IMR-90 (cell line): ENCODE measurements at regions not wholly inside any gene's neighbourhood (a gene's known extent, or its start where the extent isn't known, plus 50 kb on each side); places are given as distances from the start of the nearest gene placed in this dataset.

Experiments used
- ATAC-seq: fragments of 200-7000 bp; cut with Tn5 transposase; 2 replicates; pipeline ENCODE4 v1.9.1; 2020; ENCODE audit warnings: low read depth, mild to moderate bottlenecking, moderate library complexity
- BruUV-seq: library from RNA; stranded (reverse); fragments of 400-500 nt; replicated peaks from 2 replicates; lab custom pipeline; 2021; lab: Mats Ljungman, UMichigan
- CTCF ChIA-PET: fragments of 300-600 bp; formaldehyde crosslinking; extraction: SDS; loops from one replicate; lab custom pipeline; 2021; ENCODE audit warnings: antibody characterized with exemption; lab: Yijun Ruan, JAX
- POLR2A ChIA-PET: fragments of 300-600 bp; sonication (Branson Sonifier 250); formaldehyde crosslinking; loops from one replicate; lab custom pipeline; 2022; ENCODE audit warnings: antibody characterized with exemption; ENCODE audit not compliant: unreplicated experiment; lab: Charles Lee
- DNase-seq: peaks from one replicate; pipeline ENCODE4 v3.0.0; 2013
- H2AFZ ChIP-seq: replicated peaks from 2 replicates; pipeline ENCODE3; 2013; ENCODE audit warnings: low read length, mild to moderate bottlenecking; ENCODE audit not compliant: poor library complexity
- H2AK5ac ChIP-seq: 2 replicates; pipeline ENCODE4 v1.6.1; 2013; ENCODE audit warnings: low read depth, low read length, inconsistent platforms
- H2AK9ac ChIP-seq: replicated peaks from 2 replicates; pipeline ENCODE3; 2013; ENCODE audit warnings: mild to moderate bottlenecking, low read depth, low read length, moderate library complexity; ENCODE audit not compliant: poor library complexity
- H2BK120ac ChIP-seq: 2 replicates; pipeline ENCODE4 v1.6.1; 2013; ENCODE audit warnings: low read depth, low read length, inconsistent platforms
- H2BK15ac ChIP-seq: 3 replicates; pipeline ENCODE4 v1.6.1; 2013; ENCODE audit warnings: low read depth, low read length, inconsistent platforms
- H2BK20ac ChIP-seq: 2 replicates; pipeline ENCODE4 v1.6.1; 2013; ENCODE audit warnings: low read depth, mild to moderate bottlenecking, inconsistent platforms, low read length, moderate library complexity
- H2BK5ac ChIP-seq: 2 replicates; pipeline ENCODE4 v1.6.1; 2013; ENCODE audit warnings: mild to moderate bottlenecking, low read depth, low read length, inconsistent platforms; ENCODE audit not compliant: poor library complexity, severe bottlenecking
- H3K14ac ChIP-seq: replicated peaks from 2 replicates; pipeline ENCODE4 v1.6.1; 2013; ENCODE audit warnings: low read depth, low read length, inconsistent platforms
- H3K18ac ChIP-seq: 2 replicates; pipeline ENCODE4 v1.6.1; 2013; ENCODE audit warnings: low read depth, low read length, control low read depth
- H3K23ac ChIP-seq: 2 replicates; pipeline ENCODE4 v1.6.1; 2013; ENCODE audit warnings: low read depth, low read length, inconsistent platforms
- H3K27ac ChIP-seq: 2 replicates; pipeline ENCODE4 v1.5.1; 2013; ENCODE audit warnings: mild to moderate bottlenecking, control low read depth, low read length; ENCODE audit not compliant: insufficient read depth
- H3K27me3 ChIP-seq: 2 replicates; pipeline ENCODE4 v1.6.1; 2013; ENCODE audit warnings: low read length; ENCODE audit not compliant: control insufficient read depth, insufficient read depth
- H3K36me3 ChIP-seq: 2 replicates; pipeline ENCODE4 v1.6.1; 2013; ENCODE audit warnings: low read length, mixed read lengths; ENCODE audit not compliant: control insufficient read depth, insufficient read depth
- H3K4ac ChIP-seq: 2 replicates; pipeline ENCODE4 v1.6.1; 2013; ENCODE audit warnings: low read depth, low read length, inconsistent platforms
- H3K4me1 ChIP-seq: 2 replicates; pipeline ENCODE4 v1.6.1; 2013; ENCODE audit warnings: low read length, mixed read lengths; ENCODE audit not compliant: control insufficient read depth, insufficient read depth
- H3K4me2 ChIP-seq: 2 replicates; pipeline ENCODE4 v1.6.1; 2013; ENCODE audit warnings: low read depth, mild to moderate bottlenecking, control low read depth, low read length, moderate library complexity
- H3K4me3 ChIP-seq: 2 replicates; pipeline ENCODE4 v1.5.1; 2013; ENCODE audit warnings: low read depth, mild to moderate bottlenecking, control low read depth, low read length, moderate library complexity; ENCODE audit not compliant: insufficient read depth
- H3K56ac ChIP-seq: 2 replicates; pipeline ENCODE4 v1.6.1; 2013; ENCODE audit warnings: low read length, inconsistent platforms; ENCODE audit not compliant: insufficient read depth; ENCODE audit errors: extremely low read depth
- H3K79me1 ChIP-seq, 2 experiments: 2 replicates each; pipeline ENCODE4 v1.6.1; 2013; ENCODE audit warnings: low read length in 2 of 2, inconsistent platforms in 1 of 2, low read depth in 1 of 2
- H3K9ac ChIP-seq: 2 replicates; pipeline ENCODE4 v1.6.1; 2013; ENCODE audit warnings: low read depth, low read length, control low read depth
- H3K9me1 ChIP-seq: 2 replicates; pipeline ENCODE4 v1.6.1; 2013; ENCODE audit warnings: low read length, inconsistent platforms; ENCODE audit not compliant: insufficient read depth
- H3K9me3 ChIP-seq: 2 replicates; pipeline ENCODE4 v1.6.1; 2013; ENCODE audit warnings: low read length; ENCODE audit not compliant: control insufficient read depth, insufficient read depth
- H4K20me1 ChIP-seq: 2 replicates; pipeline ENCODE4 v1.6.1; 2013; ENCODE audit warnings: low read length, inconsistent platforms; ENCODE audit not compliant: insufficient read depth
- H4K5ac ChIP-seq: 2 replicates; pipeline ENCODE4 v1.6.1; 2013; ENCODE audit warnings: mild to moderate bottlenecking, low read depth, low read length, control low read depth
- H4K8ac ChIP-seq, 2 experiments: 2 replicates each; pipeline ENCODE4 v1.6.1; 2013; ENCODE audit warnings: low read depth in 2 of 2, low read length in 2 of 2, control low read depth in 1 of 2, inconsistent platforms in 1 of 2
- H4K91ac ChIP-seq: 2 replicates; pipeline ENCODE4 v1.6.1; 2013; ENCODE audit warnings: low read depth, low read length, inconsistent platforms; ENCODE audit not compliant: insufficient read depth
- BHLHE40 ChIP-seq: fragments of 150-350 bp; IDR thresholded peaks from 2 replicates; pipeline ENCODE4 v1.6.1; 2016; ENCODE audit warnings: mild to moderate bottlenecking, low read depth, low read length
- MAZ ChIP-seq: IDR thresholded peaks from 2 replicates; pipeline ENCODE4 v1.6.1; 2012; ENCODE audit warnings: low read depth, mild to moderate bottlenecking, low read length, improper control_type of control experiment, moderate library complexity, borderline replicate concordance
- MXI1 ChIP-seq: IDR thresholded peaks from 2 replicates; pipeline ENCODE4 v1.6.1; 2012; ENCODE audit warnings: low read depth, mild to moderate bottlenecking, low read length, moderate library complexity, borderline replicate concordance
- NFE2L2 ChIP-seq: fragments of 150-350 bp; IDR thresholded peaks from 2 replicates; pipeline ENCODE4 v1.6.1; 2016; ENCODE audit warnings: low read depth, mild to moderate bottlenecking, low read length
- POLR2A ChIP-seq: IDR thresholded peaks from 2 replicates; pipeline ENCODE4 v1.6.1; 2012; ENCODE audit warnings: mild to moderate bottlenecking, low read depth, low read length
- RFX5 ChIP-seq: IDR thresholded peaks from 2 replicates; pipeline ENCODE4 v1.8.0; 2012; ENCODE audit warnings: low read depth, mild to moderate bottlenecking, low read length, moderate library complexity
- SMC3 ChIP-seq: fragments of 150-350 bp; IDR thresholded peaks from 2 replicates; pipeline ENCODE4 v1.6.1; 2016; ENCODE audit warnings: low read depth, mild to moderate bottlenecking, antibody characterized with exemption, low read length, moderate library complexity
- WGBS, 2 experiments: methylation state at CpG; one replicate each; pipeline versions ENCODE4 v1.1.5 to v1.1.7; 2013; ENCODE audit warnings: missing lambda C conversion rate in 2 of 2; ENCODE audit not compliant: insufficient read length in 1 of 2; ENCODE audit errors: extremely low coverage in 2 of 2; 5-methylcytosine and 5-hydroxymethylcytosine counted together
- dilution Hi-C: fragments of 300-500 bp; cut with HindIII; formaldehyde crosslinking; loops from one replicate; pipeline ENCODE4 v1.14.3; 2018; ENCODE audit warnings: low sequenced_read_pairs; ENCODE audit not compliant: unreplicated experiment
- in situ Hi-C: fragments of 300-500 bp; cut with MboI; formaldehyde crosslinking; loops from 3 replicates; pipeline ENCODE4 v1.14.3; 2019; ENCODE audit warnings: low sequenced_read_pairs, inconsistent platforms, mixed read lengths
- intact Hi-C: fragments of 100-400 bp; cut with micrococcal nuclease; formaldehyde crosslinking; loops from 2 replicates; pipeline ENCODE4 v1.10.0; 2022

GRCh38 chr9:26530841-26531240, 361.8 kb downstream of the CAAP1 start:
- Histone ChIP-seq H2BK5ac (no peak overlapping the region), H4K5ac (no peak overlapping the region), H4K8ac (no peak overlapping the region), H2AK5ac (no peak overlapping the region), H3K9ac (no peak overlapping the region), H3K9me3 (peaks cover 2% of the 10 kb centered on the region; the same call in 1 of the 2 replicates), H3K36me3 (no peaks in the 10 kb centered on the region), H3K56ac (no peak overlapping the region), H4K20me1 (no peaks in the 10 kb centered on the region), H2AFZ (no peak overlapping the region), H3K27me3 (no peaks in the 10 kb centered on the region), H3K23ac (no peak overlapping the region), H3K4me1 (no peaks in the 10 kb centered on the region), H2AK9ac (no peak overlapping the region), H3K79me1 (no peaks in the 10 kb centered on the region), H3K9me1 (no peaks in the 10 kb centered on the region), H4K91ac (no peak overlapping the region), H3K18ac (no peak overlapping the region), H3K4ac (no peak overlapping the region), H3K14ac (no peak overlapping the region), H2BK20ac (no peak overlapping the region), H2BK15ac (no peak overlapping the region), H3K4me2 (no peak overlapping the region), H3K27ac (no peak overlapping the region), H3K4me3 (no peak overlapping the region), H2BK120ac (no peak overlapping the region)
- DNase-seq (no peak), ATAC-seq (no peak)
- in situ Hi-C loops (no loop called here), dilution Hi-C loops (no loop called here), intact Hi-C loops (no loop called here)
- TF ChIP-seq BHLHE40 (no peak), SMC3 (no peak), RFX5 (no peak), MXI1 (no peak), MAZ (no peak), POLR2A (no peak), NFE2L2 (no peak)
- POLR2A ChIA-PET, result no interaction called here
- CTCF ChIA-PET, result no interaction called here
- WGBS, 2 experiments, result no CpG with 5 or more reads among the region's 2 CpGs
- no TSS peak for BruUV-seq
